Uterus (tissue), 3 donors: ENCODE measurements at regions not wholly inside any gene's neighbourhood (a gene's known extent, or its start where the extent isn't known, plus 50 kb on each side); places are given as distances from the start of the nearest gene placed in this dataset.
"Not testable (repeated sequence)": the region's sequence is repeated elsewhere in the genome, so short reads cannot be mapped to it uniquely, and the experiment has no call there.

Experiments used
- DNase-seq, 2 donors: peaks; one replicate each; pipeline ENCODE4 v3.0.0-alpha.2; 2019 to 2020
- H3K27ac ChIP-seq, 2 donors: fragments of 200-600 bp; sonication (generic); 1 replicate in 1 of 2; 2 replicates in 1 of 2; pipeline ENCODE4 v1.5.1; 2016 to 2018
- H3K27me3 ChIP-seq, 2 donors: fragments of 200-600 bp; sonication (generic); one replicate each; pipeline ENCODE4 v1.5.1; 2018 to 2019; ENCODE audit warnings: control low read depth in 1 of 2
- H3K36me3 ChIP-seq, 2 donors: fragments of 200-600 bp; sonication (generic); one replicate each; pipeline ENCODE4 v1.5.1; 2019; ENCODE audit warnings: control low read depth in 1 of 2
- H3K4me1 ChIP-seq, 2 donors: fragments of 200-600 bp; sonication (generic); one replicate each; pipeline ENCODE4 v1.5.1; 2018 to 2019; ENCODE audit warnings: control low read depth in 1 of 2
- H3K4me3 ChIP-seq, 2 donors: fragments of 200-600 bp; sonication (generic); 1 replicate in 1 of 2; 2 replicates in 1 of 2; pipeline ENCODE4 v1.5.1; 2018 to 2019; ENCODE audit warnings: mild to moderate bottlenecking in 1 of 2
- H3K9me3 ChIP-seq, 2 donors: fragments of 200-600 bp; sonication (generic); one replicate each; pipeline ENCODE4 v1.5.1; 2019; ENCODE audit warnings: control low read depth in 1 of 2
- POLR2A ChIP-seq, 2 donors: fragments of 450-650 bp; IDR thresholded peaks; one replicate each; pipeline ENCODE4 v1.6.1; 2016; ENCODE audit warnings: antibody characterized with exemption in 2 of 2, mild to moderate bottlenecking in 1 of 2, moderate library complexity in 1 of 2
- intact Hi-C: fragments of 100-400 bp; cut with DNase I; formaldehyde crosslinking; loops from one replicate; pipeline ENCODE4 v1.15.1; 2023; ENCODE audit warnings: low total_unique reads
- TF ChIP-seq, protein P1 (sequence below), 4 experiments: fragments of 200-600 bp in 2 of 4; fragments of 450-650 bp in 2 of 4; sonication (generic) in 2 of 4; IDR thresholded peaks; one replicate each; pipeline ENCODE4 v1.5.1; 2016 to 2019; ENCODE audit warnings: antibody characterized with exemption in 4 of 4, mild to moderate bottlenecking in 2 of 4, moderate library complexity in 1 of 4
- donor health status: DM: yes; HTN: yes; CAD: no.

DNA sequence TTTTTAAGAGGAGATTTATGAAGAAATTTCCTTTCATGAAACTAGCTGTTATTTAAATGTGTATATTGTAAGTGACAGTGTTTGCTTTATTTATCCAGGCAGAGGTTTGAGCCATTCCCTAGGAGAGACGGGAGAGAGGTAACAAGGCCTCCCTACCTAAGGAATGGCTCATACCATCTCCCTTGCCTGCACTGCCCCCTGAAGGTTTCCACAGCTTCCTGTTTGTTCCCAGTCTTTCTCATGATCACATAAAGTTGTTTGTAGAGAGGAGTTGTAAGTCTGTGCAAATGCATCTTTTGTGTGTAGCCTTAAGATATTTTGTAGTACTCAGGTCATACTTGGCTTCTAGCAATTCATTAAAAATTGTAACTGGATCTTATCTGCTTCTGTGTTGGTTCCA is 1504.5 kb upstream of the PCDH10 start:
- no peak for TF ChIP-seq POLR2A (IDR thresholded peaks at IDR 0.05)
- TF ChIP-seq, protein P1, sequence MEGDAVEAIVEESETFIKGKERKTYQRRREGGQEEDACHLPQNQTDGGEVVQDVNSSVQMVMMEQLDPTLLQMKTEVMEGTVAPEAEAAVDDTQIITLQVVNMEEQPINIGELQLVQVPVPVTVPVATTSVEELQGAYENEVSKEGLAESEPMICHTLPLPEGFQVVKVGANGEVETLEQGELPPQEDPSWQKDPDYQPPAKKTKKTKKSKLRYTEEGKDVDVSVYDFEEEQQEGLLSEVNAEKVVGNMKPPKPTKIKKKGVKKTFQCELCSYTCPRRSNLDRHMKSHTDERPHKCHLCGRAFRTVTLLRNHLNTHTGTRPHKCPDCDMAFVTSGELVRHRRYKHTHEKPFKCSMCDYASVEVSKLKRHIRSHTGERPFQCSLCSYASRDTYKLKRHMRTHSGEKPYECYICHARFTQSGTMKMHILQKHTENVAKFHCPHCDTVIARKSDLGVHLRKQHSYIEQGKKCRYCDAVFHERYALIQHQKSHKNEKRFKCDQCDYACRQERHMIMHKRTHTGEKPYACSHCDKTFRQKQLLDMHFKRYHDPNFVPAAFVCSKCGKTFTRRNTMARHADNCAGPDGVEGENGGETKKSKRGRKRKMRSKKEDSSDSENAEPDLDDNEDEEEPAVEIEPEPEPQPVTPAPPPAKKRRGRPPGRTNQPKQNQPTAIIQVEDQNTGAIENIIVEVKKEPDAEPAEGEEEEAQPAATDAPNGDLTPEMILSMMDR (IDR thresholded peaks at IDR 0.05): no peak
- intact Hi-C loops: no loop called here

DNA sequence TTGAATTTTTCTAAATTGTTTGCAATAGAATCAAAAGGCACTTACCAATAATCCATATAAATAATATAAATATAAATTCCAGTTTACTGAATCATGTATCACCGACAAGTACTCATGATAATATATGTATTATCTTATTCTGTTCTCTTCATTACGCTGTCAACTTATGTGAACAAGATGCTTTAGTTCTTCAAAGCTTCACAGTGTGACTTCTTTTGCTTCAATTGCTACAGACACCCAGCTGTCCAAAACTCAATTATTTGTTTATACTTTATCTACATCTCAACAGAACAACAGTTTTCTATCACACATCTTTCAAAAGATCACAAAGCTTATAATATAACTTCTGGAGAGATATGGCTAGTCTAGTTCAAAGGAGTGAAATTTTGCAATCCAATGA is 1499.9 kb upstream of the PCDH10 start:
- Histone ChIP-seq H3K9me3 (no peaks in the 10 kb centered on the region), H3K4me3 (no peak overlapping the region), H3K36me3 (no peaks in the 10 kb centered on the region), H3K27me3 (no peaks in the 10 kb centered on the region), H3K4me1 (no peaks in the 10 kb centered on the region), H3K27ac (no peak overlapping the region)
- no peak for DNase-seq
- intact Hi-C loops: no loop called here
- TF ChIP-seq, protein P1 (IDR thresholded peaks at IDR 0.05): no peak
- no peak for TF ChIP-seq POLR2A (IDR thresholded peaks at IDR 0.05)

More for the DNA sequence above, 1504.5 kb upstream of the PCDH10 start:
- H3K27ac ChIP-seq: no peak overlapping the region
- H3K4me3 ChIP-seq: no peak overlapping the region
- H3K4me1 ChIP-seq: no peaks in the 10 kb centered on the region
- H3K9me3 ChIP-seq: no peaks in the 10 kb centered on the region
- no peaks in the 10 kb centered on the region for H3K27me3 ChIP-seq
- DNase-seq: no peak
- no peaks in the 10 kb centered on the region for H3K36me3 ChIP-seq

DNA sequence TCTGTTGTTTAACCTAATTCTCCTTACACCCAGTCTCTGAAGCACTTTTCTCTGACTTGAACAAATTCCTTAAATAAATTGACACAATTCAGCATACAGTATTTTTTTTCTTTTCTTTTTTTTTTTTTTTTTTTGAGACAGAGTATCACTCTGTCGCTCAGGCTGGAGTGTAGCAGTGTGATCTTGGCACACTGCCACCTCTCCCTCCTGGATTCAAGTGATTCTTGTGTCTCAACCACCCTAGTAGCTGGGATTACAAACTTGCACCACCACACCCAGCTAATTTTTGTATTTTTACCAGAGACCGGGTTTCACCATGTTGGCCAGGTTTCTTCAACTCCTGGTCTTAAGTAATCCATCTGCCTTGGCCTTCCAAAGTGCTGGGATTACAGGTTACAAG is 1498.1 kb upstream of the PCDH10 start:
- TF ChIP-seq, protein P1 (IDR thresholded peaks at IDR 0.05): no peak
- TF ChIP-seq POLR2A (IDR thresholded peaks at IDR 0.05): no peak
- Histone ChIP-seq H3K4me1 (no peaks in the 10 kb centered on the region), H3K27me3 (no peaks in the 10 kb centered on the region), H3K27ac (no peak overlapping the region), H3K4me3 (no peak overlapping the region), H3K36me3 (no peaks in the 10 kb centered on the region), H3K9me3 (no peaks in the 10 kb centered on the region)
- intact Hi-C loops: no loop called here
- no peak for DNase-seq

DNA sequence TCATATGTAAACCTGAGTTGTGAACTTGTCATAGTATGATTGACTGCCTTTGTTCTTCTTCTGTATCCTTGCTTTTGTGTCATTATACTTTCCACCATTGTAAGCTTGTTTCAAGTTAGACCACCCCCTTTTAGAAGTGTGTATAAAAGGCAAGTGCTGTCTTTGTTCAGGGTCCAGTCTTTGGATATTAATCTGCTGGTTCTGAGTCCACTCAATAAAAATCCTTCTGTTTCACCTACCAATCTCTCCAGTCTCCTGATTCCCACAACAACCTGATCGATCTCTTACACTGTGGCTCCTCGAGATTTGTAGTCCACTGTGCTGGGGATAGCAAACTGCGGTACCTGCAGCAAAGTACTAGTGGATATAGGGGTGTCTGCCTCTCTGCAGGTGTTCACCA is 1465.8 kb upstream of the PCDH10 start:
- H3K36me3 ChIP-seq, H3K4me3 ChIP-seq, H3K9me3 ChIP-seq, intact Hi-C loops, H3K27ac ChIP-seq, H3K27me3 ChIP-seq, DNase-seq, H3K4me1 ChIP-seq: not testable (repeated sequence)

DNA sequence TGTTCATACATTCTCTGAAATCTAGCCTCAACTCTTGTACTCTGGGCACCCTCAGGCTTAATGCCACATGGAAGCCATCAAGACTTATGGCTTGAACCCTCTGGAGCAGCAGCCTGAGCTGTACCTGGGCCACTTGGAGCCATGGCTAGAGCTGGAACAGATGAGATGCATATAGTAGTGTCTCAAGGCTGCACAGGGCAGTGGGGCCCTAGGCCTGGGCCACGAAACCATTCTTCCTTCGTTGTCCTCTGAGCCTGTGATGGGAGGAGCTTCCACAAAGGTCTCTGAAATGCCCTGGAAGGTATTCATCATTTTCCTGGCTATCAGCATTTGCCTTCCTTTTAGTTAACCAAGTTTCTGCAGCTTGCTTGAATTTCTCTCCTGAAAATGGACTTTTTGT is 1427.2 kb upstream of the PCDH10 start:
- H3K9me3 ChIP-seq: no peaks in the 10 kb centered on the region
- DNase-seq: no peak
- intact Hi-C loops: no loop called here
- no peaks in the 10 kb centered on the region for H3K4me1 ChIP-seq
- TF ChIP-seq, protein P1 (IDR thresholded peaks at IDR 0.05): no peak
- no peak for TF ChIP-seq POLR2A (IDR thresholded peaks at IDR 0.05)
- H3K4me3 ChIP-seq: no peak overlapping the region
- no peaks in the 10 kb centered on the region for H3K27me3 ChIP-seq
- H3K36me3 ChIP-seq: no peaks in the 10 kb centered on the region
- no peak overlapping the region for H3K27ac ChIP-seq

DNA sequence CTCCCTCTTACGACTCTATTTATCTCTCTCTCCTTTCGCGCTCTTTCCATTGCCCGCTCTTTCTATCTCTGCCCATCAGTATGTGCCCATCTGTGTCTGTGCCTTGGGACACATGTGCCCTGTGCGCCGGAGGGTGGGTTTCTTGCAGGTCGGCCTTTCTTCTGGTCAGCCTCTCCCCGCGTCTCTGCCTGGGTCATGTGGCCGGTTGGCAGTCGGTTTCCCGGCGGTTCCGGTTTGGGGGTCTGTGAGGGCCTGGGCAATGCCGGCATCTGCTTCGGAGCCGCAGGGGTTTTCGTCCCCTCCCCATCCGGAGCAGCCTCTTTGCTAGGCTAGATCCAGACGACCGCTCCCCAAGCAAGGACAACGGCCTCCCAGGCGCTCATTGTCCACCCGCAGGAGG is 1426.0 kb upstream of the PCDH10 start:
- H3K4me1 ChIP-seq, H3K36me3 ChIP-seq, intact Hi-C loops, DNase-seq, H3K4me3 ChIP-seq, H3K27me3 ChIP-seq, H3K9me3 ChIP-seq, H3K27ac ChIP-seq: not testable (repeated sequence)

DNA sequence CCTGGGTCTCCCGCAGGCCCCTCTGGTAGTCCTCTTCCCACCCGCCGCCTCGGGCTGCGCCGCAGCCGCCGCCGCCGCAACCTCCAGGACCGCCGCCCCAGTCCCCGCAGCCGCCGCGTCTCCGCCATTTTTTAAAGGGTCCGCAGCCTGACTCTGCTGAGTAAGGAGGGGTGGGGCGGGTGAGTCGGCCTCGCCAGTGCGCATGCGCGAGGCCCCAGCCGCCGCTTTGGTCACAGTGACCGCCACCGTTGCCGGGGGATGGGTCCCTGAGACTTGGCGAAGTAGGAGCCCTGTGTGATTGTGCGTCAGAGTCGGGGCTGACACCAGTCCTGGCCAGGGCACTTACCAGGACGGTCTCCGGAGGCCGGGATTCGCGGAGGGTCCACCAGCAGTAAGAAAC is 1424.2 kb upstream of the PCDH10 start:
- H3K9me3 ChIP-seq, H3K4me3 ChIP-seq, H3K27me3 ChIP-seq, H3K36me3 ChIP-seq, H3K27ac ChIP-seq, intact Hi-C loops, H3K4me1 ChIP-seq: not testable (repeated sequence)
- DNase-seq: peak in 1 of 2 donors; percentile 29

DNA sequence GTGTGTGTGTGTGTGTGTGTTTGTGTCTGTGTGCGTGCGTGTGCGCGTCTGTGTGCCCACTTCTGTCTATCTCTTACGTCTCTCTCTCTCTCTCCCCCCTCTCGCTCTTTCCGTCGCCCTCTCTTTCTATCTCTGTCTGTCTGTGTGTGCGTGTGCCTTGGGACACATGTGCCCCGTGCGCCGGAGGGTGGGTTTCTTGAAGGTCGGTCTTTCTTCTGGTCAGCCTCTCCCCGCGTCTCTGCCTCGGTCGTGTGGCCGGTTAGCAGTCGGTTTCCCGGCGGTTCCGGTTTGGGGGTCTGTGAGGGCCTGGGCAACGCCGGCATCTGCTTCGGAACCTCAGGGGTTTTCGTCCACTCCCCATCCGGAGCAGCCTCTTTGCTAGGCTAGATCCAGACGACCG is 1423.6 kb upstream of the PCDH10 start:
- H3K4me1 ChIP-seq, H3K36me3 ChIP-seq, H3K27ac ChIP-seq, H3K27me3 ChIP-seq, H3K9me3 ChIP-seq, H3K4me3 ChIP-seq, DNase-seq, intact Hi-C loops: not testable (repeated sequence)

DNA sequence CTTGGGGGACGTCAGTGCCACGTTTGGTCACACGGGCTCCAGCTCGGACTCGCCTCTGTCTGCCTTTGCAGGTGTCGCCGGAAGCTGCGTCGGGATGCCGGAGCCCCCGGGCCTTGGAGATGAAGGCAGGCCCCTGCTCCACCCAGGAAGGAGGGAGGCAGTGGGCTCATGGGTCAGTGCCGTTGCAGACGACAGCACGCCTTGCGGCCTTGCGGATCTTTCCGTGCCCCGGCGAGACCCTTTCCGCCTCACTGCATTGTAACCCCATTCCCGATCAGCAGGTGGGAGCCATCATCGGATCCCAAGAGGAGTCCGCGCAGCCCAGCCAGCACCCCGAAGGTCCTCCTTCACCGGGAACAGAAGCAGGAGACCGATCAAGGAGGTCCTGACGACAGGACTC is 1422.2 kb upstream of the PCDH10 start:
- H3K27ac ChIP-seq, H3K4me3 ChIP-seq, H3K4me1 ChIP-seq, DNase-seq, H3K9me3 ChIP-seq, H3K36me3 ChIP-seq, intact Hi-C loops, H3K27me3 ChIP-seq: not testable (repeated sequence)

DNA sequence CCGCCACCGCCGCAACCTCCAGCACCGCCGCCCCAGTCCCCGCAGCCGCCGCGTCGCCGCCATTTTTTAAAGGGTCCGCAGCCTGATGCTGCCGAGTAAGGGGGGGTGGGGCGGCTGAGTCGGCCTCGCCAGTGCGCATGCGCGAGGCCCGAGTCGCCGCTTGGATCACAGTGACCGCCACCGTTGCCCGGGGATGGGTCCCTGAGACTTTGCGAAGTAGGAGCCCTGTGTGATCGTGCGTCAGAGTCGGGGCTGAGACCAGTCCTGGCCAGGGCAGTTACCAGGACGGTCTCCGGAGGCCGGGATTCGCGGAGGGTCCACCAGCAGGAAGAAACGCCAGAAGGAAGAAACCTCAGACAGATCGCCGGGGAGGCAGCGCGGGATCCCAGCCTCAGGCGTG is 1421.7 kb upstream of the PCDH10 start:
- H3K36me3 ChIP-seq, H3K27ac ChIP-seq, H3K4me1 ChIP-seq, DNase-seq, H3K9me3 ChIP-seq, intact Hi-C loops, H3K27me3 ChIP-seq, H3K4me3 ChIP-seq: not testable (repeated sequence)
